Psoas muscle (tissue), 7 donors: ENCODE measurements at regions not wholly inside any gene's neighbourhood (a gene's known extent, or its start where the extent isn't known, plus 50 kb on each side); places are given as distances from the start of the nearest gene placed in this dataset.
A peak's percentile ranks its signal among the peaks of the same experiment; 100 is the strongest.

ENCODE experiments used
- ATAC-seq, 4 donors: fragments of 200-7000 bp; cut with Tn5 transposase; one replicate each; pipeline ENCODE4 v1.9.1; 2020; ENCODE audit warnings: moderate library complexity in 3 of 4, mild to moderate bottlenecking in 2 of 4
- DNase-seq, 2 donors: peaks; one replicate each; pipeline ENCODE4 v3.0.0-alpha.2; 2020
- H3K27ac ChIP-seq: fragments of 200-600 bp; one replicate; pipeline ENCODE4 v1.8.0; 2022
- H3K27me3 ChIP-seq, 3 donors: fragments of 200-600 bp in 1 of 3; one replicate each; pipeline versions ENCODE4 v1.6.1 to v1.8.0; 2013 to 2022; ENCODE audit warnings: low read length in 2 of 3, mild to moderate bottlenecking in 2 of 3, moderate library complexity in 1 of 3; ENCODE audit not compliant: insufficient read depth in 3 of 3
- H3K36me3 ChIP-seq, 2 donors: fragments of 200-600 bp in 1 of 2; one replicate each; pipeline versions ENCODE4 v1.6.1 to v1.8.0; 2013 to 2022; ENCODE audit warnings: low read depth in 1 of 2, mild to moderate bottlenecking in 1 of 2, moderate library complexity in 1 of 2; ENCODE audit not compliant: insufficient read depth in 1 of 2
- H3K4me1 ChIP-seq: fragments of 200-600 bp; one replicate; pipeline ENCODE4 v1.8.0; 2022
- H3K4me3 ChIP-seq: fragments of 200-600 bp; one replicate; pipeline ENCODE4 v1.8.0; 2022; ENCODE audit warnings: mild to moderate bottlenecking
- H3K9me3 ChIP-seq: fragments of 200-600 bp; one replicate; pipeline ENCODE4 v1.8.0; 2022
- CTCF ChIP-seq: fragments of 200-600 bp; IDR thresholded peaks from one replicate; pipeline ENCODE4 v1.8.0; 2022; ENCODE audit warnings: antibody characterized with exemption
- WGBS, 3 donors: extraction: QIAGEN DNeasy Blood & Tissue Kit; methylation state at CpG; one replicate each; pipeline versions ENCODE4 v1.1.6 to v1.1.7; 2013; 5-methylcytosine and 5-hydroxymethylcytosine counted together
- intact Hi-C, 2 donors: fragments of 100-400 bp; cut with DNase I; formaldehyde crosslinking; loops; one replicate each; pipeline versions ENCODE4 v1.11.0 to v1.14.2; 2022
- donor health status: healthy with polysubstance abuse.
- donor health status: DM: no; HTN: no; CAD: no; lungs with moderate emphysema.
- donor health status: Bipolar disorder and iron deficiency.
- donor health status: healthy.
- donor health status: DM: yes; HTN: yes; CAD: no.
- donor health status: DM: no; HTN: no; CAD: no.
- donor health status: DM: yes; HTN: yes; CAD: no.

GRCh38 chr5:172530878-172531703 is 76.8 kb upstream of the SH3PXD2B start:
- intact Hi-C loops = no loop called here
- Histone ChIP-seq H3K4me1 (peaks cover 6% of the 10 kb centered on the region), H3K27ac (no peak overlapping the region), H3K4me3 (no peak overlapping the region), H3K36me3 (no peaks in the 10 kb centered on the region), H3K27me3 (no peaks in the 10 kb centered on the region), H3K9me3 (no peaks in the 10 kb centered on the region)
- 62 to 73% (median 69%) methylated on average over 13 of the region's 13 CpGs for WGBS, 3 donors
- no peak for ATAC-seq
- no peak for DNase-seq
- no peak for TF ChIP-seq CTCF

- Histone ChIP-seq H3K27ac (no peak overlapping the region), H3K27me3 (no peaks in the 10 kb centered on the region), H3K4me1 (peaks cover 6% of the 10 kb centered on the region), H3K36me3 (no peaks in the 10 kb centered on the region), H3K9me3 (no peaks in the 10 kb centered on the region), H3K4me3 (no peak overlapping the region)
- no peak for ATAC-seq
- 95 to 97% (median 96%) methylated on average over 8 of the region's 8 CpGs for WGBS, 3 donors
- no peak for DNase-seq
- intact Hi-C loops = no loop called here
- no peak for TF ChIP-seq CTCF
These were observed 76.1 kb upstream of the SH3PXD2B start for GRCh38 chr5:172530406-172530805.

- ATAC-seq (no peak), DNase-seq (no peak)
- TF ChIP-seq CTCF = no peak
- Histone ChIP-seq H3K27me3 (no peaks in the 10 kb centered on the region), H3K36me3 (no peaks in the 10 kb centered on the region), H3K27ac (no peak overlapping the region), H3K9me3 (no peaks in the 10 kb centered on the region), H3K4me1 (peaks cover 6% of the 10 kb centered on the region), H3K4me3 (no peak overlapping the region)
- intact Hi-C loops = no loop called here
- WGBS, 3 donors = 82 to 86% (median 82%) methylated on average over 3 of the region's 3 CpGs
These were observed 75.6 kb upstream of the SH3PXD2B start for GRCh38 chr5:172529896-172530295.

GRCh38 chr5:172528440-172528839 is 74.1 kb upstream of the SH3PXD2B start:
- Histone ChIP-seq H3K27me3 (no peaks in the 10 kb centered on the region), H3K4me1 (no peaks in the 10 kb centered on the region), H3K36me3 (no peaks in the 10 kb centered on the region), H3K9me3 (no peaks in the 10 kb centered on the region), H3K4me3 (no peak overlapping the region), H3K27ac (peak overlapping the region; percentile 14)
- DNase-seq (no peak), ATAC-seq (no peak)
- 46 to 53% (median 48%) methylated on average over 3 of the region's 3 CpGs for WGBS, 3 donors
- intact Hi-C loops = no loop called here
- no peak for TF ChIP-seq CTCF

- H3K4me1 ChIP-seq = no peaks in the 10 kb centered on the region
- H3K9me3 ChIP-seq = no peaks in the 10 kb centered on the region
- H3K27me3 ChIP-seq = no peaks in the 10 kb centered on the region
- H3K36me3 ChIP-seq = no peaks in the 10 kb centered on the region
- WGBS, 3 donors = 58 to 74% (median 73%) methylated on average over 4 of the region's 4 CpGs
- H3K27ac ChIP-seq = peak overlapping the region; percentile 14
- ATAC-seq (peak in 2 of 4 donors; percentile 20 to 45), DNase-seq (no peak)
- TF ChIP-seq CTCF = no peak
- intact Hi-C loops = no loop called here
- H3K4me3 ChIP-seq = no peak overlapping the region
These were observed 73.2 kb upstream of the SH3PXD2B start for GRCh38 chr5:172527559-172527958.
